WTC11 (cell line): ENCODE measurements at regions not wholly inside any gene's neighbourhood (a gene's known extent, or its start where the extent isn't known, plus 50 kb on each side); places are given as distances from the start of the nearest gene placed in this dataset.

ENCODE experiments used
- ATAC-seq: fragments of 200-7000 bp; cut with Tn5 transposase; 2 replicates; pipeline ENCODE4 v1.10.0; 2021; ENCODE audit warnings: mild to moderate bottlenecking, moderate library complexity
- CTCF ChIA-PET: fragments of 300-600 bp; sonication (Branson Sonifier 250); formaldehyde crosslinking; loops from one replicate; lab custom pipeline; 2021; ENCODE audit warnings: antibody characterized with exemption; lab: Charles Lee
- POLR2A ChIA-PET: fragments of 350-600 bp; sonication (Branson Sonifier 250); formaldehyde crosslinking; loops from one replicate; lab custom pipeline; 2021; ENCODE audit warnings: antibody characterized with exemption; lab: Charles Lee
- DNase-seq: peaks from one replicate; pipeline ENCODE4 v3.0.0; 2021; ENCODE audit warnings: low spot score
- H3K27ac Mint-ChIP-seq: 2 replicates; pipeline ENCODE4 v1.8.0; 2021; ENCODE audit warnings: mixed read lengths
- H3K27me3 Mint-ChIP-seq: 2 replicates; pipeline ENCODE4 v1.8.0; 2021; ENCODE audit warnings: low read depth, mild to moderate bottlenecking, moderate library complexity, mixed read lengths
- H3K36me3 Mint-ChIP-seq: 2 replicates; pipeline ENCODE4 v1.8.0; 2021; ENCODE audit warnings: mixed read lengths
- H3K4me1 Mint-ChIP-seq: 2 replicates; pipeline ENCODE4 v1.8.0; 2022; ENCODE audit warnings: mixed read lengths
- H3K4me3 Mint-ChIP-seq: 2 replicates; pipeline ENCODE4 v1.8.0; 2021; ENCODE audit warnings: mild to moderate bottlenecking, moderate library complexity, mixed read lengths
- H3K9me3 Mint-ChIP-seq: 2 replicates; pipeline ENCODE4 v1.8.0; 2021; ENCODE audit warnings: mixed read lengths
- ATF1 ChIP-seq: sonication (generic); formaldehyde crosslinking; IDR thresholded peaks from 2 replicates; pipeline ENCODE4 v1.8.1; 2023; ENCODE audit warnings: mild to moderate bottlenecking, moderate library complexity, missing genetic modification reagents
- ATF6 ChIP-seq: sonication (generic); formaldehyde crosslinking; IDR thresholded peaks from 2 replicates; pipeline ENCODE4 v1.8.1; 2023; ENCODE audit warnings: mild to moderate bottlenecking, missing genetic modification reagents
- E2F4 ChIP-seq: sonication (generic); formaldehyde crosslinking; IDR thresholded peaks from 2 replicates; pipeline ENCODE4 v1.8.1; 2022; ENCODE audit warnings: low read depth, mild to moderate bottlenecking, moderate library complexity, missing genetic modification reagents, borderline replicate concordance
- GABPB1 ChIP-seq: sonication (generic); formaldehyde crosslinking; IDR thresholded peaks from 2 replicates; pipeline ENCODE4 v1.8.1; 2023; ENCODE audit warnings: mild to moderate bottlenecking, missing genetic modification reagents
- HMGA2 ChIP-seq: fragments of 250-450 bp; sonication (Bioruptor Pico); IDR thresholded peaks from 2 replicates; pipeline ENCODE4 v1.4.0; 2021; ENCODE audit warnings: mild to moderate bottlenecking, moderate library complexity
- IRF1 ChIP-seq: sonication (generic); formaldehyde crosslinking; IDR thresholded peaks from 2 replicates; pipeline ENCODE4 v1.8.0; 2023; ENCODE audit warnings: missing genetic modification reagents
- JAZF1 ChIP-seq: fragments of 250-450 bp; sonication (Bioruptor Pico); IDR thresholded peaks from 2 replicates; pipeline ENCODE4 v1.9.0; 2021; ENCODE audit warnings: moderate library complexity, mild to moderate bottlenecking, inconsistent platforms
- MXD4 ChIP-seq: fragments of 250-450 bp; sonication (Bioruptor Pico); IDR thresholded peaks from 2 replicates; pipeline ENCODE4 v1.8.0; 2021; ENCODE audit warnings: mild to moderate bottlenecking, moderate library complexity, borderline replicate concordance
- NFATC4 ChIP-seq: fragments of 250-450 bp; sonication (Bioruptor Pico); IDR thresholded peaks from 2 replicates; pipeline ENCODE4 v1.9.0; 2021; ENCODE audit warnings: mild to moderate bottlenecking
- SOX15 ChIP-seq: fragments of 250-450 bp; sonication (Bioruptor Pico); IDR thresholded peaks from 2 replicates; pipeline ENCODE4 v1.9.0; 2021; ENCODE audit warnings: mild to moderate bottlenecking
- TEAD1 ChIP-seq: sonication (generic); formaldehyde crosslinking; IDR thresholded peaks from 2 replicates; pipeline ENCODE4 v1.8.0; 2022; ENCODE audit warnings: mild to moderate bottlenecking, missing genetic modification reagents
- ZNF121 ChIP-seq: sonication (generic); formaldehyde crosslinking; IDR thresholded peaks from 2 replicates; pipeline ENCODE4 v1.8.0; 2023; ENCODE audit warnings: missing genetic modification reagents
- ZNF423 ChIP-seq: fragments of 250-450 bp; sonication (Bioruptor Pico); IDR thresholded peaks from 2 replicates; pipeline ENCODE4 v2.1.2; 2022; ENCODE audit warnings: mild to moderate bottlenecking, moderate library complexity
- ZNF532 ChIP-seq: fragments of 250-450 bp; sonication (Bioruptor Pico); IDR thresholded peaks from 2 replicates; pipeline ENCODE4 v1.9.0; 2021; ENCODE audit warnings: mild to moderate bottlenecking, borderline replicate concordance
- TF ChIP-seq, protein P1 (sequence below): sonication (generic); formaldehyde crosslinking; conservative IDR thresholded peaks from 2 replicates; pipeline ENCODE4 v1.8.1; 2022; ENCODE audit warnings: mild to moderate bottlenecking, missing genetic modification reagents
- TF ChIP-seq, protein P2 (sequence below): sonication (generic); formaldehyde crosslinking; IDR thresholded peaks from 2 replicates; pipeline ENCODE4 v1.8.1; 2022; ENCODE audit warnings: mild to moderate bottlenecking, missing genetic modification reagents, moderate library complexity, borderline replicate concordance
- TF ChIP-seq, protein P3 (sequence below): fragments of 250-450 bp; sonication (Bioruptor Pico); IDR thresholded peaks from 2 replicates; pipeline ENCODE4 v1.8.0; 2021; ENCODE audit warnings: mild to moderate bottlenecking
- TF ChIP-seq, protein P4 (sequence below): sonication (generic); formaldehyde crosslinking; IDR thresholded peaks from 2 replicates; pipeline ENCODE4 v1.8.0; 2023; ENCODE audit warnings: missing genetic modification reagents, mild to moderate bottlenecking, borderline replicate concordance

- H3K27me3 Mint-ChIP-seq: no peaks in the 10 kb centered on the region
- H3K4me1 Mint-ChIP-seq: peaks cover 46% of the 10 kb centered on the region
- DNase-seq: no peak
- TF ChIP-seq SOX15 (CRISPR knock-in tag): no peak
- TF ChIP-seq HMGA2: no peak
- TF ChIP-seq IRF1: no peak
- TF ChIP-seq E2F4 (CRISPR knock-in tag): no peak
- TF ChIP-seq NFATC4: no peak
- no peak for TF ChIP-seq ZNF121 (CRISPR knock-in tag)
- TF ChIP-seq, protein P1, sequence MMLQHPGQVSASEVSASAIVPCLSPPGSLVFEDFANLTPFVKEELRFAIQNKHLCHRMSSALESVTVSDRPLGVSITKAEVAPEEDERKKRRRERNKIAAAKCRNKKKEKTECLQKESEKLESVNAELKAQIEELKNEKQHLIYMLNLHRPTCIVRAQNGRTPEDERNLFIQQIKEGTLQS (CRISPR knock-in tag): no peak
- TF ChIP-seq GABPB1: no peak
- TF ChIP-seq, protein P2, sequence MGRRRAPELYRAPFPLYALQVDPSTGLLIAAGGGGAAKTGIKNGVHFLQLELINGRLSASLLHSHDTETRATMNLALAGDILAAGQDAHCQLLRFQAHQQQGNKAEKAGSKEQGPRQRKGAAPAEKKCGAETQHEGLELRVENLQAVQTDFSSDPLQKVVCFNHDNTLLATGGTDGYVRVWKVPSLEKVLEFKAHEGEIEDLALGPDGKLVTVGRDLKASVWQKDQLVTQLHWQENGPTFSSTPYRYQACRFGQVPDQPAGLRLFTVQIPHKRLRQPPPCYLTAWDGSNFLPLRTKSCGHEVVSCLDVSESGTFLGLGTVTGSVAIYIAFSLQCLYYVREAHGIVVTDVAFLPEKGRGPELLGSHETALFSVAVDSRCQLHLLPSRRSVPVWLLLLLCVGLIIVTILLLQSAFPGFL (CRISPR knock-in tag): no peak
- TF ChIP-seq, protein P3, sequence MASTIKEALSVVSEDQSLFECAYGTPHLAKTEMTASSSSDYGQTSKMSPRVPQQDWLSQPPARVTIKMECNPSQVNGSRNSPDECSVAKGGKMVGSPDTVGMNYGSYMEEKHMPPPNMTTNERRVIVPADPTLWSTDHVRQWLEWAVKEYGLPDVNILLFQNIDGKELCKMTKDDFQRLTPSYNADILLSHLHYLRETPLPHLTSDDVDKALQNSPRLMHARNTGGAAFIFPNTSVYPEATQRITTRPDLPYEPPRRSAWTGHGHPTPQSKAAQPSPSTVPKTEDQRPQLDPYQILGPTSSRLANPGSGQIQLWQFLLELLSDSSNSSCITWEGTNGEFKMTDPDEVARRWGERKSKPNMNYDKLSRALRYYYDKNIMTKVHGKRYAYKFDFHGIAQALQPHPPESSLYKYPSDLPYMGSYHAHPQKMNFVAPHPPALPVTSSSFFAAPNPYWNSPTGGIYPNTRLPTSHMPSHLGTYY (CRISPR knock-in tag): no peak
- no peak for ATAC-seq
- H3K36me3 Mint-ChIP-seq: no peaks in the 10 kb centered on the region
- H3K27ac Mint-ChIP-seq: peak overlapping the region; percentile 46
- H3K9me3 Mint-ChIP-seq: no peaks in the 10 kb centered on the region; the same call in 1 of the 2 replicates
- no peak overlapping the region for H3K4me3 Mint-ChIP-seq
- ChIA-PET POLR2A (no interaction called here), CTCF (interaction anchor here (0.7 kb wide), 1 partner anchor 266 kb away, joined by 4 read pairs; no protein-coding TSS in a partner anchor)
These were observed 533.8 kb downstream of the TMEM182 start for GRCh38 chr2:103295591-103295990.

GRCh38 chr2:103324671-103325070 lies 562.8 kb downstream of the TMEM182 start:
- ChIA-PET POLR2A (no interaction called here), CTCF (no interaction called here)
- Mint-ChIP-seq H3K9me3 (peaks cover 17% of the 10 kb centered on the region), H3K27ac (no peak overlapping the region), H3K27me3 (no peaks in the 10 kb centered on the region), H3K4me3 (no peak overlapping the region), H3K4me1 (peaks cover 13% of the 10 kb centered on the region), H3K36me3 (peaks cover 3% of the 10 kb centered on the region; the same call in 1 of the 2 replicates)
- ATAC-seq: no peak
- no peak for DNase-seq
- TF ChIP-seq TEAD1 (CRISPR knock-in tag) (no peak), ZNF121 (CRISPR knock-in tag) (no peak), ZNF423 (CRISPR knock-in tag) (no peak), ATF1 (CRISPR knock-in tag) (no peak), ATF6 (CRISPR knock-in tag) (no peak), ZNF532 (CRISPR knock-in tag) (no peak), JAZF1 (CRISPR knock-in tag) (no peak), NFATC4 (no peak), MXD4 (CRISPR knock-in tag) (no peak)
- TF ChIP-seq, protein P4, sequence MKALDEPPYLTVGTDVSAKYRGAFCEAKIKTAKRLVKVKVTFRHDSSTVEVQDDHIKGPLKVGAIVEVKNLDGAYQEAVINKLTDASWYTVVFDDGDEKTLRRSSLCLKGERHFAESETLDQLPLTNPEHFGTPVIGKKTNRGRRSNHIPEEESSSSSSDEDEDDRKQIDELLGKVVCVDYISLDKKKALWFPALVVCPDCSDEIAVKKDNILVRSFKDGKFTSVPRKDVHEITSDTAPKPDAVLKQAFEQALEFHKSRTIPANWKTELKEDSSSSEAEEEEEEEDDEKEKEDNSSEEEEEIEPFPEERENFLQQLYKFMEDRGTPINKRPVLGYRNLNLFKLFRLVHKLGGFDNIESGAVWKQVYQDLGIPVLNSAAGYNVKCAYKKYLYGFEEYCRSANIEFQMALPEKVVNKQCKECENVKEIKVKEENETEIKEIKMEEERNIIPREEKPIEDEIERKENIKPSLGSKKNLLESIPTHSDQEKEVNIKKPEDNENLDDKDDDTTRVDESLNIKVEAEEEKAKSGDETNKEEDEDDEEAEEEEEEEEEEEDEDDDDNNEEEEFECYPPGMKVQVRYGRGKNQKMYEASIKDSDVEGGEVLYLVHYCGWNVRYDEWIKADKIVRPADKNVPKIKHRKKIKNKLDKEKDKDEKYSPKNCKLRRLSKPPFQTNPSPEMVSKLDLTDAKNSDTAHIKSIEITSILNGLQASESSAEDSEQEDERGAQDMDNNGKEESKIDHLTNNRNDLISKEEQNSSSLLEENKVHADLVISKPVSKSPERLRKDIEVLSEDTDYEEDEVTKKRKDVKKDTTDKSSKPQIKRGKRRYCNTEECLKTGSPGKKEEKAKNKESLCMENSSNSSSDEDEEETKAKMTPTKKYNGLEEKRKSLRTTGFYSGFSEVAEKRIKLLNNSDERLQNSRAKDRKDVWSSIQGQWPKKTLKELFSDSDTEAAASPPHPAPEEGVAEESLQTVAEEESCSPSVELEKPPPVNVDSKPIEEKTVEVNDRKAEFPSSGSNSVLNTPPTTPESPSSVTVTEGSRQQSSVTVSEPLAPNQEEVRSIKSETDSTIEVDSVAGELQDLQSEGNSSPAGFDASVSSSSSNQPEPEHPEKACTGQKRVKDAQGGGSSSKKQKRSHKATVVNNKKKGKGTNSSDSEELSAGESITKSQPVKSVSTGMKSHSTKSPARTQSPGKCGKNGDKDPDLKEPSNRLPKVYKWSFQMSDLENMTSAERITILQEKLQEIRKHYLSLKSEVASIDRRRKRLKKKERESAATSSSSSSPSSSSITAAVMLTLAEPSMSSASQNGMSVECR: no peak
- TF ChIP-seq, protein P3 (CRISPR knock-in tag): no peak
